Activated naive CD8-positive, alpha-beta T cell treated with anti-CD3 and anti-CD28 coated beads for 36 hours (primary cell): ENCODE measurements at regions not wholly inside any gene's neighbourhood (a gene's known extent, or its start where the extent isn't known, plus 50 kb on each side); places are given as distances from the start of the nearest gene placed in this dataset.

Experiments
- DNase-seq: peaks from one replicate; pipeline ENCODE4 v3.0.0; 2021
- H3K27ac Mint-ChIP-seq: one replicate; pipeline ENCODE4 v1.8.0; 2022; ENCODE audit warnings: mild to moderate bottlenecking, moderate library complexity, mixed read lengths
- H3K27me3 Mint-ChIP-seq: one replicate; pipeline ENCODE4 v1.8.0; 2022; ENCODE audit warnings: mild to moderate bottlenecking, mixed read lengths
- H3K36me3 Mint-ChIP-seq: one replicate; pipeline ENCODE4 v1.8.0; 2021; ENCODE audit warnings: mild to moderate bottlenecking, mixed read lengths
- H3K4me1 Mint-ChIP-seq: one replicate; pipeline ENCODE4 v1.8.0; 2021; ENCODE audit warnings: mixed read lengths
- H3K4me3 Mint-ChIP-seq: one replicate; pipeline ENCODE4 v1.8.0; 2022; ENCODE audit warnings: mild to moderate bottlenecking, moderate library complexity, mixed read lengths
- H3K9me3 Mint-ChIP-seq: one replicate; pipeline ENCODE4 v1.8.0; 2022; ENCODE audit warnings: mixed read lengths

GRCh38 chr1:184219883-184220282 lies 166.9 kb upstream of the C1orf21 start:
- Mint-ChIP-seq H3K4me1 (no peaks in the 10 kb centered on the region), H3K27ac (no peak overlapping the region), H3K27me3 (peaks cover 16% of the 10 kb centered on the region), H3K4me3 (no peak overlapping the region), H3K36me3 (no peaks in the 10 kb centered on the region), H3K9me3 (no peaks in the 10 kb centered on the region)
- no peak for DNase-seq

- DNase-seq: no peak
- H3K27me3 Mint-ChIP-seq: peaks cover 16% of the 10 kb centered on the region
- H3K9me3 Mint-ChIP-seq: no peaks in the 10 kb centered on the region
- H3K4me3 Mint-ChIP-seq: no peak overlapping the region
- no peak overlapping the region for H3K27ac Mint-ChIP-seq
- no peaks in the 10 kb centered on the region for H3K4me1 Mint-ChIP-seq
- no peaks in the 10 kb centered on the region for H3K36me3 Mint-ChIP-seq
Measured at GRCh38 chr1:184221087-184221486, 165.7 kb upstream of the C1orf21 start.

GRCh38 chr1:184222652-184223052 lies 164.2 kb upstream of the C1orf21 start:
- no peaks in the 10 kb centered on the region for H3K4me1 Mint-ChIP-seq
- DNase-seq: peak; percentile 11
- H3K27me3 Mint-ChIP-seq: peaks cover 9% of the 10 kb centered on the region
- no peak overlapping the region for H3K27ac Mint-ChIP-seq
- H3K4me3 Mint-ChIP-seq: no peak overlapping the region
- H3K36me3 Mint-ChIP-seq: no peaks in the 10 kb centered on the region
- no peaks in the 10 kb centered on the region for H3K9me3 Mint-ChIP-seq

- Mint-ChIP-seq H3K27ac (no peak overlapping the region), H3K36me3 (no peaks in the 10 kb centered on the region)
- no peak for DNase-seq
Measured at GRCh38 chr1:184223216-184223615, 163.6 kb upstream of the C1orf21 start.

GRCh38 chr1:184225283-184226099 lies 161.3 kb upstream of the C1orf21 start:
- peaks cover 9% of the 10 kb centered on the region for H3K27me3 Mint-ChIP-seq
- peaks cover 3% of the 10 kb centered on the region for H3K9me3 Mint-ChIP-seq
- H3K36me3 Mint-ChIP-seq: no peaks in the 10 kb centered on the region
- no peak for DNase-seq
- H3K27ac Mint-ChIP-seq: no peak overlapping the region
- H3K4me3 Mint-ChIP-seq: no peak overlapping the region
- H3K4me1 Mint-ChIP-seq: no peaks in the 10 kb centered on the region

More at GRCh38 chr1:184223216-184223615, 163.6 kb upstream of the C1orf21 start:
- no peak overlapping the region for H3K4me3 Mint-ChIP-seq
- no peaks in the 10 kb centered on the region for H3K4me1 Mint-ChIP-seq
- peaks cover 9% of the 10 kb centered on the region for H3K27me3 Mint-ChIP-seq
- no peaks in the 10 kb centered on the region for H3K9me3 Mint-ChIP-seq

- Mint-ChIP-seq H3K9me3 (peaks cover 3% of the 10 kb centered on the region), H3K4me3 (no peak overlapping the region)
Measured at GRCh38 chr1:184226100-184226487, 160.7 kb upstream of the C1orf21 start.

GRCh38 chr1:184228558-184228957 lies 158.3 kb upstream of the C1orf21 start:
- Mint-ChIP-seq H3K4me3 (no peak overlapping the region), H3K27me3 (peaks cover 14% of the 10 kb centered on the region), H3K36me3 (no peaks in the 10 kb centered on the region), H3K27ac (no peak overlapping the region), H3K4me1 (no peaks in the 10 kb centered on the region), H3K9me3 (peaks cover 3% of the 10 kb centered on the region)
- no peak for DNase-seq

More at GRCh38 chr1:184226100-184226487, 160.7 kb upstream of the C1orf21 start:
- DNase-seq: no peak
- Mint-ChIP-seq H3K4me1 (no peaks in the 10 kb centered on the region), H3K36me3 (no peaks in the 10 kb centered on the region), H3K27me3 (peaks cover 9% of the 10 kb centered on the region), H3K27ac (no peak overlapping the region)

GRCh38 chr1:184237588-184237987 lies 149.2 kb upstream of the C1orf21 start:
- Mint-ChIP-seq H3K27ac (no peak overlapping the region), H3K4me1 (no peaks in the 10 kb centered on the region), H3K36me3 (no peaks in the 10 kb centered on the region), H3K27me3 (peaks cover 7% of the 10 kb centered on the region), H3K9me3 (no peaks in the 10 kb centered on the region), H3K4me3 (no peak overlapping the region)
- DNase-seq: no peak

- Mint-ChIP-seq H3K27me3 (peaks cover 7% of the 10 kb centered on the region), H3K27ac (no peak overlapping the region), H3K4me3 (no peak overlapping the region), H3K4me1 (no peaks in the 10 kb centered on the region), H3K36me3 (no peaks in the 10 kb centered on the region), H3K9me3 (no peaks in the 10 kb centered on the region)
- no peak for DNase-seq
Measured at GRCh38 chr1:184241446-184241845, 145.4 kb upstream of the C1orf21 start.

- Mint-ChIP-seq H3K4me1 (no peaks in the 10 kb centered on the region), H3K36me3 (no peaks in the 10 kb centered on the region), H3K27ac (no peak overlapping the region), H3K4me3 (no peak overlapping the region), H3K9me3 (no peaks in the 10 kb centered on the region), H3K27me3 (peaks cover 7% of the 10 kb centered on the region)
- DNase-seq: no peak
Measured at GRCh38 chr1:184242507-184242943, 144.3 kb upstream of the C1orf21 start.

GRCh38 chr1:184244962-184245361 lies 141.9 kb upstream of the C1orf21 start:
- DNase-seq: no peak
- Mint-ChIP-seq H3K9me3 (no peaks in the 10 kb centered on the region), H3K36me3 (no peaks in the 10 kb centered on the region), H3K4me1 (no peaks in the 10 kb centered on the region), H3K4me3 (no peak overlapping the region), H3K27me3 (peaks cover 12% of the 10 kb centered on the region), H3K27ac (no peak overlapping the region)

GRCh38 chr1:184247671-184248070 lies 139.2 kb upstream of the C1orf21 start:
- Mint-ChIP-seq H3K36me3 (no peaks in the 10 kb centered on the region), H3K27me3 (peaks cover 12% of the 10 kb centered on the region), H3K4me1 (no peaks in the 10 kb centered on the region), H3K4me3 (no peak overlapping the region), H3K27ac (no peak overlapping the region), H3K9me3 (no peaks in the 10 kb centered on the region)
- no peak for DNase-seq

GRCh38 chr1:184253921-184254320 lies 132.9 kb upstream of the C1orf21 start:
- no peak overlapping the region for H3K27ac Mint-ChIP-seq
- H3K27me3 Mint-ChIP-seq: peaks cover 15% of the 10 kb centered on the region
- H3K36me3 Mint-ChIP-seq: no peaks in the 10 kb centered on the region
- no peaks in the 10 kb centered on the region for H3K9me3 Mint-ChIP-seq
- DNase-seq: no peak
- H3K4me3 Mint-ChIP-seq: no peak overlapping the region
- H3K4me1 Mint-ChIP-seq: no peaks in the 10 kb centered on the region

GRCh38 chr1:184254849-184255248 lies 132.0 kb upstream of the C1orf21 start:
- no peaks in the 10 kb centered on the region for H3K4me1 Mint-ChIP-seq
- DNase-seq: no peak
- H3K9me3 Mint-ChIP-seq: no peaks in the 10 kb centered on the region
- no peaks in the 10 kb centered on the region for H3K36me3 Mint-ChIP-seq
- no peak overlapping the region for H3K4me3 Mint-ChIP-seq
- no peak overlapping the region for H3K27ac Mint-ChIP-seq
- H3K27me3 Mint-ChIP-seq: peaks cover 10% of the 10 kb centered on the region

GRCh38 chr1:184255560-184255959 lies 131.3 kb upstream of the C1orf21 start:
- Mint-ChIP-seq H3K36me3 (no peaks in the 10 kb centered on the region), H3K9me3 (no peaks in the 10 kb centered on the region), H3K4me3 (no peak overlapping the region), H3K4me1 (no peaks in the 10 kb centered on the region), H3K27ac (no peak overlapping the region), H3K27me3 (peaks cover 15% of the 10 kb centered on the region)
- no peak for DNase-seq

- no peaks in the 10 kb centered on the region for H3K9me3 Mint-ChIP-seq
- H3K4me1 Mint-ChIP-seq: no peaks in the 10 kb centered on the region
- H3K4me3 Mint-ChIP-seq: no peak overlapping the region
- no peak overlapping the region for H3K27ac Mint-ChIP-seq
- no peaks in the 10 kb centered on the region for H3K36me3 Mint-ChIP-seq
- peaks cover 26% of the 10 kb centered on the region for H3K27me3 Mint-ChIP-seq
- no peak for DNase-seq
Measured at GRCh38 chr1:184257873-184258272, 129.0 kb upstream of the C1orf21 start.
